Thymus (tissue), 11 donors: ENCODE measurements at regions not wholly inside any gene's neighbourhood (a gene's known extent, or its start where the extent isn't known, plus 50 kb on each side); places are given as distances from the start of the nearest gene placed in this dataset.

Experiments
- DNase-seq, 9 donors: peaks; one replicate each; pipeline ENCODE4 v3.0.0-alpha.2; 2013; ENCODE audit warnings: low spot score in 9 of 9, low read depth in 6 of 9, missing footprints in 1 of 9
- H3K27ac ChIP-seq, 2 donors: one replicate each; pipeline ENCODE4 v1.5.1; 2013; ENCODE audit warnings: control low read depth in 1 of 2, low read depth in 1 of 2, low read length in 1 of 2, mild to moderate bottlenecking in 1 of 2, moderate library complexity in 1 of 2
- H3K27me3 ChIP-seq, 2 donors: one replicate each; pipeline ENCODE4 v1.5.1; 2013; ENCODE audit warnings: low read length in 1 of 2; ENCODE audit not compliant: control insufficient read depth in 2 of 2, insufficient read depth in 1 of 2
- H3K36me3 ChIP-seq, 2 donors: one replicate each; pipeline ENCODE4 v1.5.1; 2013; ENCODE audit warnings: low read length in 1 of 2, mild to moderate bottlenecking in 1 of 2, moderate library complexity in 1 of 2; ENCODE audit not compliant: control insufficient read depth in 2 of 2, insufficient read depth in 2 of 2
- H3K4me1 ChIP-seq, 2 donors: one replicate each; pipeline ENCODE4 v1.5.1; 2013; ENCODE audit warnings: low read length in 2 of 2; ENCODE audit not compliant: control insufficient read depth in 2 of 2, insufficient read depth in 2 of 2
- H3K4me3 ChIP-seq, 2 donors: one replicate each; pipeline ENCODE4 v1.5.1; 2013; ENCODE audit warnings: low read length in 2 of 2, control low read depth in 1 of 2, mild to moderate bottlenecking in 1 of 2
- H3K9me3 ChIP-seq, 2 donors: one replicate each; pipeline ENCODE4 v1.5.1; 2013; ENCODE audit warnings: low read length in 1 of 2, mild to moderate bottlenecking in 1 of 2; ENCODE audit not compliant: control insufficient read depth in 2 of 2, insufficient read depth in 1 of 2
- WGBS: extraction: QIAGEN DNeasy Blood & Tissue Kit; methylation state at CpG from one replicate; pipeline ENCODE4 v1.1.7; 2013; 5-methylcytosine and 5-hydroxymethylcytosine counted together
- donor health status: healthy.

DNA sequence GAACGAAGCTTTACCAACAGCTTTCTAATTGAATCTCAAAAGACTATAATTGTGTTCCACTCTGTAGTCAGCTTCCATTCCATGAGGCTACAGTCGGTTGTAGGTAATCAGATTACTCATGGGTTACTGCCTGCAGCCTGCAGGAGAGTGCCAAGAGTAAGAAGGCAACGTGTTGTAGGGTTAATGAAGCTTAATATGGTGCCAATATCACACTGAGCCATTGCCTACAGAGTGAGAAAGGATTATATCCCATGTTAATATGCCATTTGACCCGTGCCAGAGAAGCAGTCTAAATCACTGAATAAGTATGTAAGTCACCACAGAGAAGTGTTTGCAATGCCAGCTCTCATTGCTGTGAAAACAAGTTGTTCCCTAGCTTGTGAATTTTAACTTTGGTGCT lies 734.5 kb upstream of the ACVR2A start:
- DNase-seq = no peak
- Histone ChIP-seq H3K27ac (no peak overlapping the region), H3K4me3 (no peak overlapping the region), H3K4me1 (no peaks in the 10 kb centered on the region), H3K27me3 (no peaks in the 10 kb centered on the region), H3K36me3 (no peaks in the 10 kb centered on the region), H3K9me3 (no peaks in the 10 kb centered on the region)
- WGBS = 69% methylated on average over 4 of the region's 4 CpGs

DNA sequence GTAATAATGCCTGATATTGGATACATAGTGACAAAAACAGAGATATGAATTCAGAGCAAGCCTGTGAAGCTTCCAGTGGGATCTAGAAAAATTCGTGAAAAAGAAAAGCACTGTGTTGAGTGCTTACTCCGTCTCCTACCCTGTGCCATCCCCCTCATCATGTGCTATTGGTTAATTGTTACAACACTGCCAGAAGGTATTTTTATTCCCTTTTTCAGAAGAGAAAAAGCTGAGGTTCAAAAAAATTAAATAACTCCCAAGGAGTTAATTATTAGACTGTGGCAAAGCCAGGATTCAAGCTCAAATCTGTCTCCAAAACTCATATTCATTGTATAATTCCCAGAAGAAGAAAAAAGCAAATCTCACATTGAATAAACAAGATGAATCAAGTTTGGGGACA lies 735.5 kb upstream of the ACVR2A start:
- Histone ChIP-seq H3K27me3 (no peaks in the 10 kb centered on the region), H3K4me3 (no peak overlapping the region), H3K9me3 (no peaks in the 10 kb centered on the region), H3K27ac (no peak overlapping the region), H3K4me1 (no peaks in the 10 kb centered on the region), H3K36me3 (no peaks in the 10 kb centered on the region)
- DNase-seq = no peak
- 88% methylated on average over 2 of the region's 2 CpGs for WGBS

GRCh38 chr2:147108548-147108947 lies 736.3 kb upstream of the ACVR2A start:
- H3K27me3 ChIP-seq = no peaks in the 10 kb centered on the region
- H3K27ac ChIP-seq = no peak overlapping the region
- H3K4me3 ChIP-seq = no peak overlapping the region
- no peaks in the 10 kb centered on the region for H3K9me3 ChIP-seq
- no peak for DNase-seq
- no peaks in the 10 kb centered on the region for H3K4me1 ChIP-seq
- WGBS = 96% methylated on average over 2 of the region's 2 CpGs
- no peaks in the 10 kb centered on the region for H3K36me3 ChIP-seq

DNA sequence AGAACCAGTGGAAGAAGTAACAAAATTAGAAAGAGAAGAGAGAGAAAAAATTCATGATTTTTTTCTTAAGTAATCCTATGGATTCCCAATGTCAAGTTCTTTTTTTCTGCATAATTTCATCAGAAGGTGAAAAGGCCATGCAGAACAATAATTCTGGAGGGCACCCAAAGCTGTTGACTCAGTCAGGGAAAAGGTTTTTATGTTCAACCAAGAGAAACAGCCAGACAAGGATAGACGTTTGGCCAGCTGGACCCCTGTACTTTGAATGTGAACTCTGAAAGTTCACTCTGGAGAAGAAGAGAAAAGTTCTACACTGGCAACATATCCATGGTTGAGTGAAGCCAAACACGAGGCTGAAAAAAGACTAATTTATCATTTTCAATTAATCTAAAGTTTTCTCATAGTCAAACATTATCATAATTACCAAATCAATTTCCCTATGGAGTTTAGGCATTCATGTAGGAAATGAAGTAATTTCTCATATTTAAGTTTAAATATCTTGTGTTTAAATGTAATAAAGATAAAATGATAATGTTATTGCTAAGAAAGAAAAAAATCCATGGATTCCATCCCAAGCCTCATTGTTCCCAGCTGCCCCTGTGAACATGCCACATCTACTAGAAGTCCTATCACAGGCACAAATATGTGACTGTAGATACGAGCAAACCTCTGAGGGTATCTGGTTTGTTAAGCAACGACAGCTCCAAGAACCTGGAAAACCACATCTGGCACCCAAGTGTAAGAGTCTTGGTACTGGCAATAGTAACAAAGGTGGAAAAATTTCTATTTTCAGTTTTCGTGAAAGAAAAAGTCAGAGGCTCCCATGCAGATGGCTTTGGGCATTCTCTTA lies 742.7 kb upstream of the ACVR2A start:
- 90% methylated on average over 5 of the region's 5 CpGs for WGBS
- H3K27ac ChIP-seq = no peak overlapping the region
- no peak for DNase-seq
- H3K9me3 ChIP-seq = no peaks in the 10 kb centered on the region
- no peaks in the 10 kb centered on the region for H3K36me3 ChIP-seq
- H3K4me3 ChIP-seq = no peak overlapping the region
- H3K27me3 ChIP-seq = no peaks in the 10 kb centered on the region
- H3K4me1 ChIP-seq = no peaks in the 10 kb centered on the region

DNA sequence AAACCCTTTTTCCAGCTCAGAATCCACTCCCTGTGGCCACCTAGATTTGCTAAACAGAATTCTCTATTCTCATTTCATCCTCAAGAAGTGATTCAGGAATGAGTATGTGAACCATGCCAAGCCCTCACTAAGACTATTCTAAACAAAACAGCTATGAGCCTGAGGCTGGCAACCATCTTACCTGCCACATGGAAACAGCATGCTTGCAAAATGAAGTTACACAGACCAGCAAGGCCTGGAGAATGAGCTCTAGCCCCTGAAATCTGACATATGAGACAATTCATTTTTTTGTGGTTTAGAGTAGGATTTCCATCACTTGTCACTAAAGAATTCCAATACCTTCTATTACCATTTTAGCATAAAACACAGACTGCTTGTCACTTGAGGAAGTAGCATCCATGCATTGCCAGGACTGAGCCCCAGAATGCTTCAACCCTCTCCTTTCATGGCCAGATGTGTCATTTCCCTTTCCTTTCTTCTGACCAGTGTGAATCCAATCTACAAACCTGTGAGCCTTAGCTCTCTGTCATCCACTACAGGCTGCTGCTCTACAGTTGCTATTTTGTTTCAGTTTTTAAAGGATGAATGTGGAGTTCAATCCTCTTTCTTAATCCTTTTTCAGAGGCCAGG lies 744.3 kb upstream of the ACVR2A start:
- no peak for DNase-seq

DNA sequence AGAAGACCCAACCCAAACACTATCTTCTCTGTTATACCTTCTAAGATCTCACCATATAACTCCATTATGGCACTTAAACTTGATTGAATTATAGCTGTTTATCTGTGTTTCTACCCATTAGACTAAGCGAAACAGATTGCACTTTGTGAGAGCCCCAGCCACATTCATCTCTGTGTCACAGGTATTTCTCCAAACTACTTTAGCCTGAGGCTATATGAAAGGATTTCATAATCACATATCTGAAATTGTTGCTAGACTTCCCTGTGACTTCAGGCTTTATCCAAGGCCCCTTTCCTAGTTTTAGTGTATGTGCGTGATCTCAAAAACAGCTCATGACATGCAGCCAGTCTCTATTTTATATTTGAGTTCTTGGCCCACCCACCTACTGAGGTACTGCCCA lies 745.0 kb upstream of the ACVR2A start:
- Histone ChIP-seq H3K27me3 (no peaks in the 10 kb centered on the region), H3K27ac (no peak overlapping the region), H3K9me3 (no peaks in the 10 kb centered on the region), H3K4me1 (no peaks in the 10 kb centered on the region), H3K36me3 (no peaks in the 10 kb centered on the region), H3K4me3 (no peak overlapping the region)
- WGBS = 93% methylated on average over 2 of the region's 2 CpGs
- DNase-seq = no peak

More for the DNA sequence above, 744.3 kb upstream of the ACVR2A start:
- Histone ChIP-seq H3K4me3 (no peak overlapping the region), H3K36me3 (no peaks in the 10 kb centered on the region), H3K4me1 (no peaks in the 10 kb centered on the region), H3K9me3 (no peaks in the 10 kb centered on the region), H3K27ac (no peak overlapping the region), H3K27me3 (no peaks in the 10 kb centered on the region)

DNA sequence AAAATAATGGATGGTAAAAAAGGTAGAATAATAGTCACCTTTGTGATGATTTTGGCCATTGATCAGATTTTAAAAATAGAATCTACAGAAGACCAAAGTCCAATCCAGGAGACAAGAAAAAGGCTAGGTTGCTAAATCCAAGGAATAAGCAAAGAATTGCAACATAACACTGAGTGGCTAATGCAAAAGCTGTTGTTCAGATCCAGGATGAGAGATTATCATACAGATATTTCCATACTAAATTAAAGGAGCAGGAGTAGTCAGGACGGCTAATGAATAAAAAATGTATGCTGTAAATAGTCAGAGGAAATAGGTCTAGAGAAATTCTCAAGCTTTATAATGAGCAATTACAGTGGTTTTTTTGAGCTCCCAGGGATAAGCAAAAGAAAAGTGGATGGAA lies 745.9 kb upstream of the ACVR2A start:
- Histone ChIP-seq H3K27me3 (no peaks in the 10 kb centered on the region), H3K4me3 (no peak overlapping the region), H3K36me3 (no peaks in the 10 kb centered on the region), H3K27ac (no peak overlapping the region), H3K4me1 (no peaks in the 10 kb centered on the region), H3K9me3 (no peaks in the 10 kb centered on the region)
- DNase-seq = no peak
- WGBS = 93% methylated on average over 1 of the region's 1 CpG

GRCh38 chr2:147097747-147098146 lies 747.1 kb upstream of the ACVR2A start:
- Histone ChIP-seq H3K36me3 (no peaks in the 10 kb centered on the region), H3K4me3 (no peak overlapping the region), H3K27me3 (no peaks in the 10 kb centered on the region), H3K27ac (no peak overlapping the region), H3K4me1 (no peaks in the 10 kb centered on the region), H3K9me3 (no peaks in the 10 kb centered on the region)
- DNase-seq = no peak

DNA sequence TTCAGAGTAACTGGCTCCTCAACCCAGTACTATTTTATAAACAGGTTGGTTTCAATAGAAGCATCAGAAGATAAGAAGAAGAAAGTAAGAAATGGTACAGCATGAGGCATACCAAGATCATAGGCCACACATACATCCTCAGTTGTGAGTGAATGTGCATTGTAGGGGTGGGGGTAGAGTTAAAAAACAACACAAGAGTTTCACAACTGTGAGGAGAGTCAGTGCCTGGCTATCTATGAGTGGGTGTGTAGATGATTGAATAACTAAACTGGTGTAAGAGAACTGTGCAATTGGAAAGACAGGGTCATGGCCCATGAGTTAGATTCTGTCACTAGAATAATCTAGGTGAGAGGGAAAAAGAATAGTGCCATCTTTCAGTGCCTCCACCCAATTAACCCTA lies 748.2 kb upstream of the ACVR2A start:
- Histone ChIP-seq H3K36me3 (no peaks in the 10 kb centered on the region), H3K27me3 (no peaks in the 10 kb centered on the region), H3K27ac (no peak overlapping the region), H3K4me3 (no peak overlapping the region), H3K4me1 (no peaks in the 10 kb centered on the region), H3K9me3 (no peaks in the 10 kb centered on the region)
- no peak for DNase-seq
